ENCODE measurements at regions not wholly inside any gene's neighbourhood (a gene's known extent, or its start where the extent isn't known, plus 50 kb on each side); places are given as distances from the start of the nearest gene placed in this dataset.
"Not testable (repeated sequence)": the region's sequence is repeated elsewhere in the genome, so short reads cannot be mapped to it uniquely, and the experiment has no call there.

- DNase-seq (ENCODE audit: low spot score) = no peak
- FAIRE-seq = no peak
Measured at GRCh38 chr3:115385774-115386730, 237.3 kb upstream of the GAP43 start.

GRCh38 chr3:115388166-115388565 lies 235.1 kb upstream of the GAP43 start:
- FAIRE-seq (no peak), DNase-seq (ENCODE audit: low spot score) (no peak)

- DNase-seq (ENCODE audit: low spot score) (no peak), FAIRE-seq (no peak)
Measured at GRCh38 chr3:115388811-115389210, 234.5 kb upstream of the GAP43 start.

GRCh38 chr3:115396801-115397200 lies 226.5 kb upstream of the GAP43 start:
- FAIRE-seq (no peak), DNase-seq (ENCODE audit: low spot score) (no peak)

GRCh38 chr3:115397433-115397832 lies 225.9 kb upstream of the GAP43 start:
- DNase-seq (ENCODE audit: low spot score) (no peak), FAIRE-seq (no peak)

- FAIRE-seq (no peak), DNase-seq (ENCODE audit: low spot score) (no peak)
Measured at GRCh38 chr3:115398506-115398905, 224.8 kb upstream of the GAP43 start.

- no peak for DNase-seq (ENCODE audit: low spot score)
- no peak for FAIRE-seq
Measured at GRCh38 chr3:115399750-115400149, 223.6 kb upstream of the GAP43 start.

- no peak for FAIRE-seq
- peak; percentile 30 for DNase-seq (ENCODE audit: low spot score)
Measured at GRCh38 chr3:115401298-115401697, 222.0 kb upstream of the GAP43 start.

GRCh38 chr3:115401851-115402501 lies 221.3 kb upstream of the GAP43 start:
- FAIRE-seq = no peak
- peak; percentile 60 for DNase-seq (ENCODE audit: low spot score)

- DNase-seq (ENCODE audit: low spot score) (no peak), FAIRE-seq (peak; percentile 58)
Measured at GRCh38 chr3:115402651-115403050, 220.7 kb upstream of the GAP43 start.

GRCh38 chr3:115403786-115404185 lies 219.5 kb upstream of the GAP43 start:
- no peak for DNase-seq (ENCODE audit: low spot score)
- no peak for FAIRE-seq

- FAIRE-seq (no peak), DNase-seq (ENCODE audit: low spot score) (no peak)
Measured at GRCh38 chr3:115409596-115409995, 213.7 kb upstream of the GAP43 start.

GRCh38 chr3:115414610-115415009 lies 208.7 kb upstream of the GAP43 start:
- FAIRE-seq = not testable (repeated sequence)

GRCh38 chr3:115415246-115415996 lies 207.9 kb upstream of the GAP43 start:
- DNase-seq (ENCODE audit: low spot score) = no peak
- no peak for FAIRE-seq

More at GRCh38 chr3:115414610-115415009, 208.7 kb upstream of the GAP43 start:
- DNase-seq (ENCODE audit: low spot score) = not testable (repeated sequence)

GRCh38 chr3:115418583-115418982 lies 204.7 kb upstream of the GAP43 start:
- FAIRE-seq (peak; percentile 23), DNase-seq (ENCODE audit: low spot score) (no peak)

- no peak for FAIRE-seq
Measured at GRCh38 chr3:115420086-115420485, 203.2 kb upstream of the GAP43 start.

GRCh38 chr3:115423170-115423569 lies 200.1 kb upstream of the GAP43 start:
- no peak for DNase-seq (ENCODE audit: low spot score)
- FAIRE-seq = no peak

More at GRCh38 chr3:115420086-115420485, 203.2 kb upstream of the GAP43 start:
- no peak for DNase-seq (ENCODE audit: low spot score)

- FAIRE-seq (no peak), DNase-seq (ENCODE audit: low spot score) (no peak)
Measured at GRCh38 chr3:115428841-115429240, 194.5 kb upstream of the GAP43 start.

- DNase-seq (ENCODE audit: low spot score) (peak; percentile 84), FAIRE-seq (peak; percentile 88)
Measured at GRCh38 chr3:115436767-115437301, 186.5 kb upstream of the GAP43 start.

- FAIRE-seq = no peak
- DNase-seq (ENCODE audit: low spot score) = no peak
Measured at GRCh38 chr3:115438799-115439198, 184.5 kb upstream of the GAP43 start.

- DNase-seq (ENCODE audit: low spot score) (no peak), FAIRE-seq (no peak)
Measured at GRCh38 chr3:115445559-115445958, 177.8 kb upstream of the GAP43 start.
